Kasumi-1 (cell line): ENCODE measurements at regions not wholly inside any gene's neighbourhood (a gene's known extent, or its start where the extent isn't known, plus 50 kb on each side); places are given as distances from the start of the nearest gene placed in this dataset.

Source experiments
- DNase-seq, 2 experiments: peaks; one replicate each; lab custom pipeline; 2025; lab: John Stamatoyannopoulos, UW

DNA sequence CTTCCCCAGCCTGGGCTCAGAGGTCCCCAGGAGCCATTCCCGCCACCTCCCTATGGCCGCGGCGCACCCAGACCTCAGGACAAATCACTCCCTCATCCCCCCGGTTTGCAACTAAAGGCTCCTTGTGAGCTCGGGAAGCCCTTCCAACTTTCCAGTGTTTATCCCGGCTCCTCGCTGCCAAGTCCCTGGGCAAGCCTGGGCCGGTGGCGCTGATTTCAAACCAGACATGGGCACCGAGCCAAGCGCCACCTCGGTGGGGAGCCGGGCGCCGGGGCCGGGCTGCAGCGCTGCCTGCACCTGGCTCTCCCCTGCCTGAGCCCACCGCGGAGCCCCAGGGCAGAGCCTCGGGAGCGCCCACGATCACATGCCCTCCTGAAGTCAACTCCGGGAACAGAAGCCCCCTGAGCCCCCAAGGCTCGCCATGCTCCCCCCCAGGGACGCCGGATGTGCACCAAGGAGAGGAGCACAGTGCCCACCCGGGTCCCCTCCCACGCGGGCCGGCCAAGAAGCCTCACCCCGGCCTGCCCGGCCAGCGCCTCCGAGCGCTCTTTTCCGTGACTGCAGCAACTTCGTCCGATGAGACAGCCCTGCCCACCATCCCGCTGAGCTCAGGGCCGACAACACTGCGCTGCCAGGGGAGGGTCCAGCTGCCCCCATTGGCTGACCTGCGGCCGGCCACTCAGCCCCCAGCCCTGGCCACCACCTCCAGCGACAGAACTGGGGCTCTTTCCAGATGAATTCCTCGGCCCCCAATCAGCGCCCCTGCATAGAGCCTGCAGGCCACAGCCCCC, 50.0 kb downstream of the NCOR2 start:
- no peak for DNase-seq

DNA sequence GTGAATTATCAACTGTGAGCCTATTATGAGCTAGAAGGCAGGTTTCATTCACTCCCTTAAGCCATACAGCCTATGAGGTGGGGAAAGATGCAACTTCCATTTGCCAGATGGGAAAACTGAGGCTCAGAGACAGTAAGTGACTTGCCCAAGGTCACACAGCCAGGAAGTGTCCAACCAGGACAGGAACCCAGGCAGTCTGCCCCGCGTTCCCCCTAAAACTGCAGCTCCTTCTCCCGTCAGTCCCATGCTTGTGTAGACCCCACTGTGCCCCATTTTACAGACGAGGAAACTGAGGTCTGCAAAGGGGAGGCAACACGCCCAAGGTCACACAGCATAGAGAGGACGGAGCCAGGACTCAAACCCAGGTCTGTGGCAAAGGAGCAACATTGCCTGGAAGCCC, 50.6 kb downstream of the NCOR2 start:
- no peak for DNase-seq

GRCh38 chr12:124515981-124516380, 51.4 kb downstream of the NCOR2 start:
- DNase-seq = no peak

DNA sequence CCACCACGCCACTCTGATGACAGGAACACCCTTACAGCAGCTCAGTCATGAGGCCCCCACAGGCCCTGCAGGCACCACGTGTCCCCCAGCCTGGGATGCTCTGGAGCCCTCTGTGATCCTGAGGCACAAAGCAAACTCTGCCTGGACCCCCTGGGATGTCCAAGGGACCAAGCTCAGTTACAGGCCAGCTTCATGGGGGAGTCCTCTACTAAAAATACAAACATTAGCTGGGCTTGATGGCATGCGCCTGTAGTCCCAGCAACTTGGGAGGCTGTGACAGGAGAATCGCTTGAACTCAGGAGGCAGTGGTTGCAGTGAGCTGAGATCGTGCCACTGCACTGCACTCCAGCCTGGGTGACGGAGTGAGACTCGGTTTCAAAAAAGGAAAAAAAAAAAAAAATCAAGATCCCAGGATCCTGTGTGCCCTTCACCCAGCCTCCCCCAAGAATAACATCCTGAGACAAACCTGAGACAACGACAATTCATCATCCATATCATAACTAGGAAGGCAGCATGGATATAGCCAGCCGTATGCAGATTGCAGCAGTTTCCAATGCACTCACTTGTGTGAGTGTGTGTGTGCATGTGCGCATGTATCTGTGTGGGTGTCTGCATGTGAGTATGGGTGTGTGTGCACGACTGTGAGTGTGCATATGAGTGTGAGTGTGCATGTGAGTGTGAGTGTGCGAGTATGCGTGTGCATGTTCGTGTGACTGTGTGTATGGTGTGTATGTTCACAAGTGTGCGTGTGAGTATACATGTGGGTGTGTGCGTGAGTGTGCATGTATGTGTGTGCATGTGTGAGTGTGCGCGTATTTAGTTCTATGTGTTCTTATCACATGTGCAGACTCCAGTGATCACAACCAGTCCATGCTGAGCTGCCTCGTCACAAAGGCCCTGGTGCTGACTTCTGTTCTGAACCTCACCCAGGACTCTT, 52.1 kb downstream of the NCOR2 start:
- no peak for DNase-seq

- no peak for DNase-seq
Observed at GRCh38 chr12:124514145-124514995, 53.0 kb downstream of the NCOR2 start.

GRCh38 chr12:124513297-124513867, 54.0 kb downstream of the NCOR2 start:
- DNase-seq = no peak

GRCh38 chr12:124512667-124513296, 54.6 kb downstream of the NCOR2 start:
- DNase-seq = no peak

DNA sequence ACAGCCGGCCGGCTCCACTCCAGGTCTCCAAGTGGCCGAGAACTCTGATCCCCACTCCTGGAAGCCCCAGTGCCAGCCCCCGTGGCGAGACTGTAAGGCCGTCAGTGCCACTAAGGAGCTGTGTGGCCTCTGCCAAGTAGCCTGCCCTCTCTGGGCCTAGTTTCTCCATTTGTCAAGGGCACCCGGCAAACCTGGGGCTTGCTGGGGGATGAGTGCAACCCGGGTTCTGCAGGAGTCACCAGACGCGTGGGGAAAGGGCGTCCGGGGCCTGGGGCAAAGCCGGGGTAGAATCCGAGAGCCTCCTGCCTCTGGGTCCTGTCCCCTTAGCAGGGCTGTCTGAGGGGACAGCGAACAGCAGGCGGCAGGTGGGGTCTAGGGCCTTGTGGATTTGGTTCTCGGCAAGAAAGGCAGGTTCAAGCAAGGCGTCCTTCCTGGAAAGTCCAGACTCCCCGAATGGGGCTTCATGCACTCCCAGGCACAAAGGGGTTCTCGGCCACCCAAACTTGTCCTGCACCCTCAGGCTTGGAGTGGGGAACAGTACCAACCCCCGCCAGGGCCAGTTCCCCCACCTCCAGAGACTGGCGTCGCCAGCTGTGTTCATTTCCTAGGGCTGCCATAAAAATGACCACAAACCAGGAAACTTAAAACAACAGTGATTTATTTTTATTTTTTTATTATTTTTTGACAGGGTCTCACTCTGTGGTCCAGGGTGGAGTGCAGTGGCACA, 56.0 kb downstream of the NCOR2 start:
- DNase-seq = no peak

GRCh38 chr12:124510301-124510970, 57.0 kb downstream of the NCOR2 start:
- peak in 1 of 2 experiments; percentile 32 for DNase-seq

- peak; percentile 65 to 72 for DNase-seq
Observed at GRCh38 chr12:124509676-124510300, 57.6 kb downstream of the NCOR2 start.

- DNase-seq = no peak
Observed at GRCh38 chr12:124509300-124509675, 58.1 kb downstream of the NCOR2 start.

- DNase-seq = no peak
Observed at GRCh38 chr12:124508381-124509079, 58.9 kb downstream of the NCOR2 start.

DNA sequence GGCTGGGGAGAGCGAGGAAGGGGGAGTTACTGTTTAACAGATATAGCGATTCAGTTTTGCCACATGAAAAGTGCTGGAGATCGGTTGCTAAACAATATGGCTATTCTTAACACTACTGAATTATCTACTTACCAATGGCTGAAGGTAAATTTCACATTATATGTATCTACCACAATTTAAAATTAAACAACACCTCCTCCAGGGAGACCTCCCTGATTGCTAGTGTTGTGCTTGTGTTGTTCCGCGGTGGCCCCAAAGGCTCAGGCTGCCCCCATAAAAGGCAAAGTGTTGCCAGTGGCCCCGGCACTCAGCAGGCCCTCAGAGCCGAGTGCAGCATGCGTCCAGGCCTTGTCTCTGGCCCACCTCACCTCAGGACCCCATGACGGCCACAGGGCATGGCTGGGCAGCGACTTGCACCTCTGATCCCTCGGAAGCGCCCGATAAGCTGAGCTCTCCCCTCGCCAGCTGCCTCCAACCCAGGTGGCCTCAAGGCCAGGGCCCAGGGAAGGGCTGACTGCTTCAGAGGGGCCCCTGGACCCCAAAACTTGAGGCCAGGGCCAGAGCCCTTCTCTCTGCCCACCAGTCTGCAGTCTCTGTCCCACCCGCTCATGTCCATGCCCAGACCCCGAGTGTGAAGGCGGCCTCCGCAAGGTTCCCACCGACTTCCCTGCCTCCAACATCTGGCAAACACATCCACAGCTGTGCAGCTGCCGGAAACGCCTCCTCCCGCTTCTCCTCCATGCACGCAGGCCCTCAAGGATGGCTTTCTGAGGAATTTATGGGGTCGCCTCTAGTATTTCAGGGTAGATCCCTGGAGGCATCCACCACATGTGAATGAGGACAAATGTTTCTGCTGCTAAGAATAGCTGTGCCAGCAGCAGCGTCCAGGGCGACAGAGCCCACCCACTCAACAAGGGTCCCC, 60.0 kb downstream of the NCOR2 start:
- no peak for DNase-seq

GRCh38 chr12:124506832-124507153, 60.6 kb downstream of the NCOR2 start:
- no peak for DNase-seq

- peak; percentile 90 to 94 for DNase-seq
Observed at GRCh38 chr12:124506145-124506831, 61.1 kb downstream of the NCOR2 start.

- DNase-seq = peak; percentile 94 to 99
Observed at GRCh38 chr12:124505001-124505818, 62.2 kb downstream of the NCOR2 start.
